Stimulated activated CD4-positive, alpha-beta T cell treated with anti-CD3 and anti-CD28 coated beads, Interleukin-1b, Interleukin-23, amount 100 ng/mL, for 4 hours (primary cell): ENCODE measurements at regions not wholly inside any gene's neighbourhood (a gene's known extent, or its start where the extent isn't known, plus 50 kb on each side); places are given as distances from the start of the nearest gene placed in this dataset.
"Not testable (repeated sequence)": the region's sequence is repeated elsewhere in the genome, so short reads cannot be mapped to it uniquely, and the experiment has no call there.

ENCODE experiments used
- DNase-seq, 2 donors: peaks; one replicate each; pipeline ENCODE4 v3.0.0-alpha.2; 2020; ENCODE audit warnings: low read depth in 2 of 2

GRCh38 chr4:112946127-112946526, 103.3 kb upstream of the ANK2 start:
- DNase-seq = no peak

- DNase-seq = no peak
Measured at GRCh38 chr4:112947616-112948015, 101.8 kb upstream of the ANK2 start.

- no peak for DNase-seq
Measured at GRCh38 chr4:112951362-112952312, 97.8 kb upstream of the ANK2 start.

GRCh38 chr4:112952313-112952700, 97.1 kb upstream of the ANK2 start:
- DNase-seq = no peak

- no peak for DNase-seq
Measured at GRCh38 chr4:112953262-112953661, 96.2 kb upstream of the ANK2 start.

- no peak for DNase-seq
Measured at GRCh38 chr4:112954286-112954685, 95.2 kb upstream of the ANK2 start.

- no peak for DNase-seq
Measured at GRCh38 chr4:112956484-112956896, 93.0 kb upstream of the ANK2 start.

GRCh38 chr4:112957764-112958163, 91.7 kb upstream of the ANK2 start:
- DNase-seq = not testable (repeated sequence)

- DNase-seq = no peak
Measured at GRCh38 chr4:112966701-112967488, 82.6 kb upstream of the ANK2 start.

- no peak for DNase-seq
Measured at GRCh38 chr4:112968451-112969159, 80.8 kb upstream of the ANK2 start.

GRCh38 chr4:112970903-112971302, 78.5 kb upstream of the ANK2 start:
- DNase-seq = no peak

- DNase-seq = no peak
Measured at GRCh38 chr4:112973750-112974251, 75.7 kb upstream of the ANK2 start.

- DNase-seq = no peak
Measured at GRCh38 chr4:112975567-112976355, 73.7 kb upstream of the ANK2 start.

- DNase-seq = no peak
Measured at GRCh38 chr4:112978691-112979472, 70.6 kb upstream of the ANK2 start.

GRCh38 chr4:112979881-112980421, 69.5 kb upstream of the ANK2 start:
- no peak for DNase-seq

GRCh38 chr4:112982680-112983079, 66.8 kb upstream of the ANK2 start:
- no peak for DNase-seq

- no peak for DNase-seq
Measured at GRCh38 chr4:112994732-112995464, 54.6 kb upstream of the ANK2 start.
